ENCODE measurements at regions not wholly inside any gene's neighbourhood (a gene's known extent, or its start where the extent isn't known, plus 50 kb on each side); places are given as distances from the start of the nearest gene placed in this dataset.

- no peak for DNase-seq (ENCODE audit: low spot score)
These were observed 714.8 kb downstream of the EPM2A start for GRCh38 chr6:145020543-145020942.

GRCh38 chr6:145022199-145022796 is 713.0 kb downstream of the EPM2A start:
- DNase-seq (ENCODE audit: low spot score): no peak

- DNase-seq (ENCODE audit: low spot score): no peak
These were observed 712.1 kb downstream of the EPM2A start for GRCh38 chr6:145023116-145023726.

- no peak for DNase-seq (ENCODE audit: low spot score)
These were observed 709.8 kb downstream of the EPM2A start for GRCh38 chr6:145025488-145025887.

GRCh38 chr6:145026267-145026679 is 709.0 kb downstream of the EPM2A start:
- DNase-seq (ENCODE audit: low spot score): no peak

- peak; percentile 65 for DNase-seq (ENCODE audit: low spot score)
These were observed 707.0 kb downstream of the EPM2A start for GRCh38 chr6:145028144-145028818.

- no peak for DNase-seq (ENCODE audit: low spot score)
These were observed 704.3 kb downstream of the EPM2A start for GRCh38 chr6:145031001-145031400.

GRCh38 chr6:145031962-145032361 is 703.4 kb downstream of the EPM2A start:
- DNase-seq (ENCODE audit: low spot score): no peak

- DNase-seq (ENCODE audit: low spot score): no peak
These were observed 702.7 kb downstream of the EPM2A start for GRCh38 chr6:145032562-145033145.

- DNase-seq (ENCODE audit: low spot score): no peak
These were observed 700.7 kb downstream of the EPM2A start for GRCh38 chr6:145034664-145035063.

- no peak for DNase-seq (ENCODE audit: low spot score)
These were observed 699.1 kb downstream of the EPM2A start for GRCh38 chr6:145036236-145036635.

- no peak for DNase-seq (ENCODE audit: low spot score)
These were observed 698.3 kb downstream of the EPM2A start for GRCh38 chr6:145036848-145037567.

- no peak for DNase-seq (ENCODE audit: low spot score)
These were observed 692.8 kb downstream of the EPM2A start for GRCh38 chr6:145042559-145042958.

- no peak for DNase-seq (ENCODE audit: low spot score)
These were observed 691.3 kb downstream of the EPM2A start for GRCh38 chr6:145043926-145044500.

GRCh38 chr6:145044641-145045246 is 690.6 kb downstream of the EPM2A start:
- no peak for DNase-seq (ENCODE audit: low spot score)

GRCh38 chr6:145045582-145045981 is 689.7 kb downstream of the EPM2A start:
- no peak for DNase-seq (ENCODE audit: low spot score)

GRCh38 chr6:145047891-145048290 is 687.4 kb downstream of the EPM2A start:
- no peak for DNase-seq (ENCODE audit: low spot score)

- DNase-seq (ENCODE audit: low spot score): no peak
These were observed 683.7 kb downstream of the EPM2A start for GRCh38 chr6:145051661-145052060.

- DNase-seq (ENCODE audit: low spot score): no peak
These were observed 679.8 kb downstream of the EPM2A start for GRCh38 chr6:145055567-145055966.

GRCh38 chr6:145060714-145061113 is 674.6 kb downstream of the EPM2A start:
- no peak for DNase-seq (ENCODE audit: low spot score)

GRCh38 chr6:145063091-145063490 is 672.2 kb downstream of the EPM2A start:
- no peak for DNase-seq (ENCODE audit: low spot score)

- DNase-seq (ENCODE audit: low spot score): peak; percentile 13
These were observed 667.9 kb downstream of the EPM2A start for GRCh38 chr6:145067430-145067829.

Data from COLO829 (cell line).